HCEC 1CT (cell line): ENCODE measurements at regions not wholly inside any gene's neighbourhood (a gene's known extent, or its start where the extent isn't known, plus 50 kb on each side); places are given as distances from the start of the nearest gene placed in this dataset.
A peak's percentile ranks its signal among the peaks of the same experiment; 100 is the strongest.
"Not testable (repeated sequence)": the region's sequence is repeated elsewhere in the genome, so short reads cannot be mapped to it uniquely, and the experiment has no call there.

Source experiments
- DNase-seq: peaks from one replicate; pipeline ENCODE4 v3.0.0-alpha.2; 2017

DNA sequence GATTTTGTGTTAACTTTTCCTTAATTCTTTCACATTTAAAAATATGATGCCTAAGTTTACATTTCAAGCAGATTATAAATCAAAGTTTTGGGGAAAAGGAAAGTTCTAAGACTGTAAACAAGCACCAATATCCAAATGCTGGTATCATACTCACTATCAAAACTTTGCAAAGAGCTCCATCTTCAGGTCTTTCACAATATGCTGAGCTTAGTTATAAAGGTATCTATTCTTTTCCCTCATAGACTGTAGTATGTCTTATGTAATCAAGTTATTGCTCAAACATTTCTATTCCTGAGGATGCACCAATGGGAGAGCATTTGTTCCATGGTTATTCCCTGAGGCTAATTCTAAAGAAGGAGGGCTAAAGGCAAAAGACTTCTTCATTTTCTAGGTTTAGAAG lies 207.9 kb upstream of the FAM241A start:
- DNase-seq: peak; percentile 56

DNA sequence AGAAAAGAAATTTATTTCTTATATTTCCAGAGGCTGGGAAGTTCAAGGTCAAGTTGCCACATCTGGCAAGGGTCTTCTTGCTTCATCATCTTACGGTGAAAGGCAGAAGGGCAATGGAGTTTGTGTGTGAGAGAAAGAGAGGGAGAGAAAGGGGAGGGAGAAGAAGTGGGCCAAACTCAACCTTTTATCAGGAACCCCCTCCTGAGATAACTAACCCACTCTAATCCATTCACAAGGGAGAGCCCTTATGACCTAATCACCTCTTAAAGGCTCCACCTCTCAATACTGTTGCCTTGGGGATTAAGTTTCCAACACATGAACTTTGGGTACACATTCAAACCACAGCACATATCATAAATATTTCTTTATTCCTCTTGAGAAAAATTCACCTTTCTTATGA lies 203.3 kb upstream of the FAM241A start:
- no peak for DNase-seq

DNA sequence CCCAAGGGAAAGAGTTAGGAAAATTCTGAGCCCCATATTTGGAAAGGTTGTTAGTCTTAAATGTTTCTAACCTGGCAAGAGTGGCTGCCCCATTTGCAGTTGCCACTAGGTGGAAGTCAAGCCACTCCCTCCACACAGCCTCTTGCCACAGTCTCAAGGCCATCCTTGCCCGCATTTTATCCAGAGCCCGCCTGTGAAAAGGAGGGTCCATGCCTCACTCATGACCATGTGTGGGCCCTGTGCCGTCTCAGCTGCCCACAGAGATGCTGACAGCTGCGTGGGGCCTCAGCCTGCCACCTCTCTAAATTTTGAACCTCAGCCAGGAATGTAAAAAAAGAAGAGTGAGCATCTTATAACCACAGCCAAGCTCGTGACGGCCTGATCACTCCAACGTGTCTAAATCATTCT lies 201.5 kb upstream of the FAM241A start:
- DNase-seq: peak; percentile 60

DNA sequence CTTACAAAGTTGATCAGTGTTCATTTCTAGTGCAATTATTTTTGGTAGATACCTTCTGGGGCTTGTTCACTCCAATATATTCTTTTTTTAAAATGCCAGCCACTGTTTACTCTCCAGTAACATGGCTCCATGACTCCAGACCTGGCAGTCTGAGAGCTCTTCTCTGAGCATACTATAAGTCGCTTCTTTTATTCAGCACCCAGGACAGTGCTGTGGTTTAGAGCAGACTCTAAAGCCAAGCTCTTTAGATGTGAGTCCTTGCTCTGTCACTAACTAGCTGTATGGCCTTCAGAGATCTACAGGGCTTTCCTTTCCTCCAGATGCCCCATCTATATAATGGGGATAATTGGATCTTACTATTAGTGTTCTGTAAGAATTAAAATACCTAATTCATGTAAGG lies 200.2 kb upstream of the FAM241A start:
- no peak for DNase-seq

DNA sequence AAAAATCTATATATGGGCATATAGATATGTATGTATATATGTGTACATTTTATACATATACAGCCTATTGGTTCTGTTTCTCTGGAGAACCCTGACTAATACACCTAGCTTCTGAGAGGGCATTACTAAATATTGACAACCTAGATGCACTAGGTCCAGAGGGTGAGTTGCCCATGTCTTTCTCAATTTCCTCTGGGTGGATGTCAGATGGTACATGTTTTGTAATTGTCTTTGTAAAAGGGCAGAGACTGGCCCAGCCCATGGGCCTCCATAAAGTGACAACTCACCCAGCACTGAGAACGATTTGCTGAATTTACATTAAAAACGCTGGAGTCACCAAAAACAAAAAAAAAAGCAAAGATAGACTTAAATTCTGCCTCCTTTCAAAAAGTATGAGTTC lies 198.5 kb upstream of the FAM241A start:
- DNase-seq: no peak

DNA sequence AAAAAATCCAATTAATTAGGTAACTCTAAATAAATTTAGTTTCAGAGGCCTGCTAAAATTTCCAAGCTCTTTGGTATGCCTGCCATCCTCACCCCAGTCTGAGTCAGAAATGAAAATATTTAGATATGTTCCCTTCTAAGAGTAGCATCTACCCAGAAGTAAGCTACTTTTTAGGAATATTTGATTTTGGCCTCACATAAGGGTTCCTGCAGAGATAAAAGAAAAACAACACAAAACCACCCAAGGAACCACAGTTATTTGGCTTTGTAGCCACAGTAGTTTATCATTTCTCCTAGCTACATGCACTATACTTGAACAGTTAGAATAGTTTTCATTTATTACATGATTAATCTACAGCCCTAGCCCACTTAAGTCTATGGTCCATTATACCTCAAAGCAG lies 192.6 kb upstream of the FAM241A start:
- DNase-seq: no peak

DNA sequence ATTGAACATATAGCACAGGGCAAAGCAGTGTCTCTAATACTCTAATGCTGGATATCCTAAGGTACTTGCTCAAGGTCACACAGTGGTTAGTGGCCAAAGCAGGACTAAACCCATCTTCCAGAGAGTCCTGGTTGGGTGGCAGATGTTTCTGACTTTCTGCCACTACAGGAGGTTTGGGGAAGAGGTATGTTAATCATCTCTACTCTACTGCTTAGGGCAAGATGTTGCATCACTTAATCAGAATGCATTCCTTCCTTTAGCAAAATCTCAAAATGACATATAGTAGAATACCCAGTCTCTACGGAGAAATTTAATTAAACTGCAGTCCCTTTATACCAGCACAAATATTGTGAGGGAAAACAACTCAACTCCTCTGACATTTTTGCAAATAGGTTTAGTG lies 190.7 kb upstream of the FAM241A start:
- no peak for DNase-seq

DNA sequence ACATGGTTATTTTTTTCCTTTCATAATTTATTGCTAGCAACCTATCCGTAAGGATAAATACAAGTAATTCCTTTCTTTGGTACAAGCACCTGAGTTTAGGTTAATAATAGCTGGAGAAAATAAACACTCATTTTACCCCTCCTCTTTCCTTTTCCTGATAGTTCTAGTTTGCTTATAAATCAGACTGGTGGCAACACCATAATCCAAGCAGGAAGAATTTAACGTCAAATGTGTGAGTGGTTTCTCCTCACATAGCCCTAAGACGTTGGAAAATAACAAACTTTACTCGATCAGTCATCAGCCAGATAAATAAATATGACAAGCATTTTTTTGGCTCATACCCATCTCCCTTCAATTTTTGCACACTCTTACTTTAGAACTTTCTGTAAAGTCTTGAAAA lies 190.3 kb upstream of the FAM241A start:
- DNase-seq: no peak

DNA sequence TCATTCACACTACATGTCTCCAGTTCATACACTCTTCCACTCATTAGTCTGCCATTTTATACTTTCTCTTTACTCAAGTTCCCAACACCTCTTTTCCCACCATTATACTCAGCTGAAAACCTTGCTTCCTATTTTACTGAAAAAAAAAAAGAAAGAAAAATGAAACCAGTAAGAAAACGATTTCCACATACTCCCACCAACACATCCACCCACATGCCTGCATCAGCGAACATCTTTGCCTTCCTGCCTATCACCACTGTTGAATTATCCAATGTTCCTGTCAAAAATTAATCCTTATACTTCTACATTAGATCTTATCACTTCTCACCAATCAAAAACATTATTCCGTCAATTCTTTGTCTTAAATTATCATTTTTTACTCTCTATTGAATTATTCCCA lies 188.1 kb upstream of the FAM241A start:
- no peak for DNase-seq

DNA sequence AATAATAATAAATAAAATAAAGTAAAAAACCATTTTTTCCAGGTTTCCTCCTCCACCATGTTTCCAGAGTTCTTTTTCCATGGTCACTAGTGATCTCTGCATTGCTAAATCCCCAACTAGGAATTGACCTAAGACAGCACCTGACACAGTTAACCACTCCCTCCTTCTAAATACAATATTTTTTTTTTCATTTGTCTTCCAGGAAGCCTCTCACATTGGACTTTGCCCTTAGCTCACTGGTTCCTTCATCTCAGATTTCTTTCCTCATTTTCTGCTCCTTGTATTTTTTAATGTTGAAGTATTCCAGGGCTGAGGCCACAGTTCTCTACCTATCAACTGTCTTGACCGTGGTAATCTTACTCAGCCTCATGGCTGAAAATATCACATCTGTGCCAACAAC lies 187.3 kb upstream of the FAM241A start:
- no peak for DNase-seq

DNA sequence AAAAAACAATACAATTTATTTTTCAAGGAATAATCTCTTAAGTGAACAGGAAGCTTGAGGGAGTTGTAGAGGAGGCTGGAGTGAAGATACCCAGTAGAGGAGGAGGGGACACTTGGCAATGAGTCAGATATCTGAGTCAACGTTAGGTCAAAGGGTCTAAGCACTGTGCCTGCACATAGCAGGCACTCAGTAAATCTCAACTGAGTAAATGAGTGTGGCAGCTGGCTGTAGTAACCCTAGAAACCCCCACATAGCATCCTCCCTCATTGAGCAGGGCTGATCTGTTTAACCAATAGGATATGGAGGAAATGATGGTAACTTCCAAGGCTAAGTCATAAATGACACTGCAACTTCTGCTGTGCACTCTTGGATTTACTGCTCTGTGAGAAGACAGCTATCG lies 186.0 kb upstream of the FAM241A start:
- peak; percentile 81 for DNase-seq

DNA sequence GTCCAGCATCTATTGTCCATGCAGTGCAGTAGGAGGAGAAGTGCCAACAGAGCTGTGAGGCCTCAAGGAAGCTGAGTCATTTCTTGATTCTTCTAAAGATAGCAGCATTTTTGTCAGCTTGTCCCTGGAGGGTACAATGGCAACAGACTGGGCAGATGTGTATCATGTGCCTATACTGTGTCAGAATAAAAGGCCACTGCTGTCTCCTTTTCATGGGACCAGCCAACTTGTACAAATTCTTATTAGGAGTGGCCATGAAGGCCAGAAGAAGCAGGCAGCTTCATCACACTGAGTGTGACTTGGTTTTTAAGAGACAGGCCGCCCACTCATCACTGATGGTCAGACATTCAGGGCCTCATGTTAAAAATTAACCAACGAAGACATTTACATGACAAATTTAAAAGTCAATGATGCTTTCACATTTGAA lies 185.0 kb upstream of the FAM241A start:
- DNase-seq: peak; percentile 32

DNA sequence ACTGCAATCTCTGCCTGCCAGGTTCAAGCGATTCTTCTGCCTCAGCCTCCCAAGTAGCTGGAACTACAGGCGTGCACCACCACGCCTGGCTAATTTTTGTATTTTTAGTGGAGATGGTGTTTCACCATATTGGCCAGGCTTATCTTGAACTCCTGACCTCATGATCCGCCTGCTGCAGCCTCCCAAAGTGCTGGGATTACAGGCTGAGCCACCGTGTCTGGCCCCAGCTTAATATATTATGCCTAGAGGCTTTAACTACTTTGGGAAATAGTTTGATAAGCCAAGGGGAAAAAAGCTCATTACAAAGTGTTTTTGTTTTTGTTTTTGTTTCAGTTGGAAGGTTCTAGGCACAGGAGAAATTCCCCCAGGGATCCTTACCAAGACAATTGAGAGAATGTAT lies 184.2 kb upstream of the FAM241A start:
- not testable (repeated sequence) for DNase-seq

DNA sequence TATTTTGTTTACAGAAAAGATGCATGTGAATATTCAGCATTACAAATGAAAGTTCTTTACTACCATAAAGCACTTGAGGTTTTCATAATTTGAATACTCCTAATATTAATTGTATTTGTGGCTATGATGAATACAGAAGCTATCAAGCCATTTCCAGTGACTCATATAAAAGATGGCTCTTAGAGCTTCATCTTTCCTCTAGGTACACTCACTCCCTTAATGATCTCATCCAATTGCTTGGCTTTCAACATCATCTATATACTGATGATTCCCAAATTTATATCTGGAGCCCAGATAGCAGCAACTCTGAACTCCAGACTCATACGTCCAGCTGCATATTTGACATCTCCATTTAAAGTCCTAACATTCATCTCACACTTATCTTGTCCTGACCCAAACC lies 183.4 kb upstream of the FAM241A start:
- peak; percentile 65 for DNase-seq

DNA sequence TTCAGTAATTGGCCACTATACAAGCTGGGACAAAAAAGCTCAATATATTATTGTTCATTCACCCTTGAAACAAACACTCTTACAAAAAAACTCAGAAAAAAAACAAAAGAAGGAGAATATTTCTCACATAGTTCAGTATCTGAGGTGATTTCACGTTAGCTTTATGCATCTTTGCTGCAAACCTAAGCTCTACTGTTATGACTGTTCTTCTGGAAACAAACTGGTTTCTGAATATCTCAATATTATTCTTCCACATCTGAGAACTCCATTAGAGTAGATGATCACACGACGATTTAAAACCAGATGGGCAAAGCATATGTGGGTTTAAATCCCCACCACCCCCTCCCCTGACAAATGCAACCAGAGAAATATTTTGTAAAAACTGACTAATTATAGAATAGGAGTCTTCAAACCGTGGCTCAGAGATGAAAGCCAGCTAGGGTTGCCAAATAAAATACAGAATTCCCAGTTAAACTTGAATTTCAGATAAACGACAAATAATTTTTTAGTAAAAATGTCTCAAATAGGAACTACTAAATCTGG lies 182.0 kb upstream of the FAM241A start:
- no peak for DNase-seq

DNA sequence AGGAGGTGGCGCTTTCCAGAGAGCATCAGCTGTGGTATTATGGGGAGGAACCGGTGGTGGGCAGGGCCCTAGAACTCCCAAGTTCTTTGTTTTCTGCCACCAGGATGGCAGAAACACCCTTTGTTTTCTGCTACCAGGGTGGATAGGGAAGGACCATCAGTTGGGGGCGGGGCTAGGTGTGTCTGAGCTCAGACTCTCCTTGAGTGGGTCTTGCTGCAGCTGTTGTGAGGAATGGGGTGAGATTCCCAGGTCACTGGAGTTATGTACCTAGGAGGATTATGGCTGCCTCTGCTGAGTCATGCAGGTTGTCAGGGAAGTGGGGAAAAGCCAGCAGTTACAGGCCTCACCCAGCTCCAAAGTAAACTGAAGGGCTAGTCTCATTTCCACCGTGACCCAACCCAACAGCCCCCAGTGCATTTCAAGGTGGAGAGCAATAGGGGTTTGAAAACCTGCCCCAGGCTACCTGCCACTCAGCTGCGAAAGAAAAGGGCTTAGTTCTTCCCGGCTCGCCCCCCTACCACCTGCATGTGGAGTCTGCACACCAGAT lies 167.8 kb upstream of the FAM241A start:
- no peak for DNase-seq

DNA sequence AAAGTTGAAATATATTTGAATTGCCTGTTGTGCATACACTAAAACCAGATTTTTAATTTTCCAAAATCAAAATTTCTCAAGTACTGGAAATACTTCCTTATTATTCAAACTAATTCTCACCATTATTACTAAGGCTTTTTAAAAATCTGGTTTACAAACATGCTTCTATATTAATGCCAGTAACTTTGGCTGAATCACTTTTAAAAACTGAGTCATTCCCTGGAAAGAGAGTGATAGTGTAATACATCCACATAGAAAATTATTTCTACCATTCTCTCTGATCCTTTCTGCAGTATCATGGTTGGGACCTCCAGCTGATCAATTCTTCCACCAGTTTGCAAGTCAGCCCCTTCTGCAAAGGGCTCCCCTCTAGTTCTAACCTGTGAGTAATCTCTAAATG lies 165.3 kb upstream of the FAM241A start:
- no peak for DNase-seq

DNA sequence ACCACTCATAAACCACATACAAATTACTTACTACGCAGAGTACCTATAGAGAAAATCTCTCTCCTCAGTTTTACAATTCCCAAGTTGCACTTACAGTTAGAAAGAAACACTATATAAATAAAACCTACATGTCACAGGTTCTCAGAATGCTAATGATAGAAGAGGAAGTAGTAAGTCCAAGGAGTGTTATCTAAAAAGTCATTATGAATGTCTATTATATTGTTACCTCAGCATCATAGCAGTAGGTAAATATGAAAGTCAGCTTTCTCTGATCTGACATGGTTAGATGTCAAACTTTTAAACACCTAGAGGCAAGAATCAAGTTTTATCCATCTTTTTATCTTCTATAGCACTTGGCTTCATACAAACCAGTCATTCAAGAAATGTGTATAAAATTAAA lies 163.2 kb upstream of the FAM241A start:
- no peak for DNase-seq

DNA sequence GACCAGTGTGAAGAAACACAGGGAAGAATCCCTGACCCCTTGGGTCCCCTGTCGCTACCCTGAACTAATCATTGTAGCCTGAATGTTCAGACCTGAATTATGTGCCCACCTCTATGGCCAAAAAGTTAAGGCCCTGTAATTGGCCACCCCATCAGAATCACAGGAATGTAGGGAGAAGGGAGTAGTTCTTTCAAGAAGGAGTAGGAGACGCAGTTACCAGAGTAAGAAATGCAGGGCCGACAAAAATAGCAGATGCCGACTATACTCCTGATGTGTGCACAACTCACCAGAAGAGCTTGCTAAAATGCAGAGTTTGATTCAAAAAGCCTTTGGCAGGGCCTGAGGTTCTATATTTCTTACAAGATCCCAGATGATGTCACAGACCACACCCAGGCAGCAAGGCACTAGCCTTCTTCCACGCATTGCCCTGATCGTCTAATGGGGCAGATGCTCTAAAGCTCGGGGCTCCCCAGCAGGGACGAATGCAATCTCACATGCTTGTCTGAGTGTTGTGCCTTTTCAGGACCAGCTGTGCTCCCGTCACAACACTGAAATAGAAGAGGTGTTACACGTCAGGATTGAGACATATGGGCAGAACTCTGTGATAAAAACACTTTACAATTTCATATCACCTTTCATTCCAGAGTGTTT lies 161.0 kb upstream of the FAM241A start:
- DNase-seq: no peak

DNA sequence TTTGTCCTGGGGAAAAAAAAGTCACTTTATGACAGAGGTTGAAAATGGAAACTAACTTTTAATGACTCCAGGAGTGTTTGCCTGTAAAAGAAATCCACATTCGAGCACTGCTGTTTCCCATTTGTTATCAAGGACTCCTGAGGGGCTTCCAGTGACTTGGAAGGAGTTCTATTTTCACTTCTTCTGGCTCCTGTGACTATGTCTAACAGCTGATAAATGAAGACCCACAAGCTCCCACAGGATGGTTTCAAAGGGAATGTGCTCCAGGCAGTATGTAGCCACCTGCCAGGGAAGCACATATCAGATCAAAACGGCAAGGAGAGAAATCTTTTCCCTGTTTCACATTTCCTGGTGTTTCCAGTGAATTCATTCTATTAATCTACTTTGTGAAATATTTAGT lies 159.8 kb upstream of the FAM241A start:
- DNase-seq: no peak

DNA sequence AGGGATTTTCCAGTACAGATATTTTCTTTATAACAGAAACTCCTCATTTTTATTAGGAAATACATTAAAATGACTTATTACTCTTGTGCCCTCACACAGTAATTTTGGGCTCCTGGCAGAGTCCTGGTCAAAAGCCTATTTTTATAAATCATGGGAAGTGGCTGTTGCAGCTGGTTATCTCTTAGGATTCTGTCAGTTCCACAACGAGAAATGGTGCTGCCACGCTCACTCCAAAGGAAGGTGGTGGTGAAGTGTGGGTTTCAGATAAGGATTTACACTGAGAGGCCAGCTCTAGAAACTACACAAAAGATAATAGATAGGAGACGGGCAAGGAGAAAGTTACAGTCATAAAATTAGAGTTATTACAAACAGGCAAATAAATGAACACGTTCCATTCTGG lies 159.2 kb upstream of the FAM241A start:
- DNase-seq: no peak

DNA sequence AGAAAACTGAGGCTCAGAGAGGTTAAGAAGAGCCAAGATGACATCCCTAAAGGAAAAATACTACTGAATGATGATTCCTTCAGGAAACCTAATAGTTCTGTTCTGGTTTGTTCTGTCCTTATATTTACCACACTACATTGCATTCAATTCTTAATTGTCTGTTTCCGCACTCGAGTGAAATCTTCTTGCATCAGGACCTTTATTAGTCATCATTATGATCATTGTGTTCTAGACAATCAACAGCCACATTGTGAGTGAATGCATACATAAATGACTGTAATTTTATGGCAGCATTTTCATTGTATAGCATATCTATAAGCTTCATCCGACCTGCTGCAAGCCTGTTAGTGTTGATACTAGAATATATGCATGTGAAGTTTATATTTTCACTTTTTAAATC lies 156.7 kb upstream of the FAM241A start:
- no peak for DNase-seq

DNA sequence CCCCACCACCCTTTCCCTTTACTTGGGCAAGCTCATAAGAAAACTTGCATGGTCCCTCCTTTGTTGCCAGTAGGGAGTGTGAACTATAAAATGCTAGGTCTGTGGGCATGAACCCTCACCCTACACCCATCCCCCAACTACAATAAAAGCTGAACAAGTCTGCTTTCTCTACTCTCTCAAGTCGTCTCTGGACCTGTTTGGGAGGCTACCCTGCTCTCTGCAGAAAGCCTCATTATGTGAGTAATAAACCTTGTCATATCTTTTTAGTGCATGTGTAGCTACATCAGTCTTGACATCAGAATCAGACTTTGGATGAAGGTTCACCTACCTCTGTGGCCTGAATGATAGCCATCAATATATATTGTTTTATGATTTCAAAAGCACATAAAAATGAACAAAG lies 155.4 kb upstream of the FAM241A start:
- no peak for DNase-seq

DNA sequence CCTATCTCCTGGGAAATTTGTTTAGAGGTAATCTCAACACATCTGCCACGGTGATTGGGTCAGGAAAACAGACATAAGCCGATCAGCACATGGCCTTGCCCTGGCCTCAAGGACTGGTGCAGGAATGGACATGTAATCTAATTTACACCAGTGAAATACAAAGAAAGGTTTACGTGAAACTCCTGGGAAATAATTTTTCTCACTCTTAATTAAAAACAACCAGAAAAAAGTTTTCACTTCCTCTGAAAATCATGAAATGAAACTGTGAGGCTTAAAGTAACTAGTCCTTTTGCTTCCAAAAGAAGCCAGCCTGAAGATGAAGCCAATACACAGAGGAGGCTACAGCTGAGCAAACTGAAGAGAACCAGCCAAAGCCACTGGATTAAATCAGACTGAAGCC lies 154.1 kb upstream of the FAM241A start:
- no peak for DNase-seq

DNA sequence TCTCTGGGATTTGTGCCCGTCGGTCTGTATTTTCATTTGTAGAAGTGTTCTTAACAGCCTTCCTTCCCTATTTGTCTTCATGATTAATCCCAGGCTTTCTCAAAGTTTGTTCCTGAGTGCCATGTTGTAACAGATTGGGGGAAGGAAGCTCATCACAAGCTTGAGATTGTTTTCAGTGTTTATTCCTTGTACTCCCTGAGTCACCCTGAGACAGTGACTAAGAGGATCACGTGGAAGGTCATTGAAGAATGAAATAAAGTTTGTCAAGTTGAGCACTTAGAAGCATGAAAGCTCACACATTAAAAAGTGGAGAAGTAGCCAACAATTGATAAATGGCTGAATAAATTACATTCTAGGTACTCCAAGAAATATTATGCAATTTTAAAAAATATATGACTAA lies 153.5 kb upstream of the FAM241A start:
- DNase-seq: peak; percentile 81
